Suprapubic skin (tissue), 4 donors: ENCODE measurements at regions not wholly inside any gene's neighbourhood (a gene's known extent, or its start where the extent isn't known, plus 50 kb on each side); places are given as distances from the start of the nearest gene placed in this dataset.

Experiments
- CTCF ChIP-seq, 2 donors: fragments of 200-600 bp in 1 of 2; fragments of 450-650 bp in 1 of 2; sonication (generic) in 1 of 2; IDR thresholded peaks; one replicate each; pipeline ENCODE4 v1.5.1; 2016 to 2019; ENCODE audit warnings: antibody characterized with exemption in 2 of 2, mild to moderate bottlenecking in 1 of 2, moderate library complexity in 1 of 2
- POLR2A ChIP-seq, 2 donors: fragments of 450-650 bp; IDR thresholded peaks; one replicate each; pipeline ENCODE4 v1.6.1; 2017; ENCODE audit warnings: antibody characterized with exemption in 2 of 2, mild to moderate bottlenecking in 2 of 2, moderate library complexity in 2 of 2
- POLR2AphosphoS5 ChIP-seq, 3 donors: sonication (generic); formaldehyde crosslinking; IDR thresholded peaks; one replicate each; pipeline ENCODE4 v1.6.1; 2017; ENCODE audit warnings: antibody characterized with exemption in 3 of 3

GRCh38 chr13:73983109-73983508 is 151.1 kb downstream of the KLF12 start:
- TF ChIP-seq CTCF (IDR thresholded peaks at IDR 0.05), result no peak
- no peak for TF ChIP-seq POLR2A (IDR thresholded peaks at IDR 0.05)
- no peak for TF ChIP-seq POLR2AphosphoS5 (IDR thresholded peaks at IDR 0.05)
